Nephron progenitor cell (in vitro differentiated cells): ENCODE measurements at regions not wholly inside any gene's neighbourhood (a gene's known extent, or its start where the extent isn't known, plus 50 kb on each side); places are given as distances from the start of the nearest gene placed in this dataset.

Experiments
- DNase-seq: peaks from one replicate; pipeline ENCODE4 v3.0.0; 2021
- H3K27ac Mint-ChIP-seq: 2 replicates; pipeline ENCODE4 v1.8.0; 2021; ENCODE audit warnings: mild to moderate bottlenecking, moderate library complexity, mixed read lengths
- H3K27me3 Mint-ChIP-seq: 2 replicates; pipeline ENCODE4 v1.8.0; 2021; ENCODE audit warnings: mild to moderate bottlenecking, low read depth, mixed read lengths; ENCODE audit not compliant: poor library complexity
- H3K36me3 Mint-ChIP-seq: 2 replicates; pipeline ENCODE4 v1.8.0; 2021; ENCODE audit warnings: low read depth, mixed read lengths
- H3K4me1 Mint-ChIP-seq: 2 replicates; pipeline ENCODE4 v1.8.0; 2021; ENCODE audit warnings: mixed read lengths
- H3K4me3 Mint-ChIP-seq: 2 replicates; pipeline ENCODE4 v1.8.0; 2021; ENCODE audit warnings: mild to moderate bottlenecking, moderate library complexity, mixed read lengths
- H3K9me3 Mint-ChIP-seq: 2 replicates; pipeline ENCODE4 v1.8.0; 2021; ENCODE audit warnings: mild to moderate bottlenecking, moderate library complexity, mixed read lengths
- TF ChIP-seq, protein P1 (sequence below): fragments of 200-600 bp; sonication (generic); IDR thresholded peaks from 2 replicates; pipeline ENCODE4 v1.5.0; 2021; ENCODE audit warnings: antibody characterized with exemption

DNA sequence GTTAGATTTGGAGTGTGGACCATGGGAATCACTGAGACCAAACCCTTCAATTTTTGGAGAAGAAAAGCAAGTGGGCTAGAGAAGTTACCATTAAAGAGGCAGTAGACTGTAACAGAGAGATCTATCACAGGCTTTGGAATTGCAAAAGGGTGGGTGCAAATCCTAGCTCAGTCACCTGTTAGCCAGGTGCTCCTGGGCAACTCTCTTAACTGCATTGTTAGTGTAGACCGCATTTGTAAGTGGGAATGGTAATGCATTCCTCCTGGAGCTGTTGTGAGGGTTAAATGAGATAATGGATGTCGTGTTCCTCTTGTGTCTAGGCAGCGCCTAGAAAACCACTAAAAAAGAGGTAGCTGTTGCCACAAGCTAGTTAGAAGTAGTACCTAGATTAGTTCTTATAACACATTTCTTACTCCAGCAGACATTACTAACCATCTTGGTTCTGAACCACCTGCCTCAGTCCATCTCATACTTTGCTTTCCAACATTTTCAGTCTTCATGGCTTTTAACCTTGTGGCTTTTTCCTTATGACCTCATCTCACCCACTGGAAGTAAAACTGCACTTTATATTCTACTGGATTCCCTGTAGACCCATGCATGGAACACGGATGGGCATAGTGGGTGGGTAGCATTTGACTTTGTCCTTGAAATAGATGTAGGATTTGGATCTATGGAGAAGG is 153.0 kb downstream of the HIPK3 start:
- H3K4me1 Mint-ChIP-seq, result peaks cover 11% of the 10 kb centered on the region
- no peaks in the 10 kb centered on the region for H3K36me3 Mint-ChIP-seq
- no peak for DNase-seq
- no peak overlapping the region for H3K27ac Mint-ChIP-seq
- no peaks in the 10 kb centered on the region for H3K9me3 Mint-ChIP-seq
- TF ChIP-seq, protein P1, sequence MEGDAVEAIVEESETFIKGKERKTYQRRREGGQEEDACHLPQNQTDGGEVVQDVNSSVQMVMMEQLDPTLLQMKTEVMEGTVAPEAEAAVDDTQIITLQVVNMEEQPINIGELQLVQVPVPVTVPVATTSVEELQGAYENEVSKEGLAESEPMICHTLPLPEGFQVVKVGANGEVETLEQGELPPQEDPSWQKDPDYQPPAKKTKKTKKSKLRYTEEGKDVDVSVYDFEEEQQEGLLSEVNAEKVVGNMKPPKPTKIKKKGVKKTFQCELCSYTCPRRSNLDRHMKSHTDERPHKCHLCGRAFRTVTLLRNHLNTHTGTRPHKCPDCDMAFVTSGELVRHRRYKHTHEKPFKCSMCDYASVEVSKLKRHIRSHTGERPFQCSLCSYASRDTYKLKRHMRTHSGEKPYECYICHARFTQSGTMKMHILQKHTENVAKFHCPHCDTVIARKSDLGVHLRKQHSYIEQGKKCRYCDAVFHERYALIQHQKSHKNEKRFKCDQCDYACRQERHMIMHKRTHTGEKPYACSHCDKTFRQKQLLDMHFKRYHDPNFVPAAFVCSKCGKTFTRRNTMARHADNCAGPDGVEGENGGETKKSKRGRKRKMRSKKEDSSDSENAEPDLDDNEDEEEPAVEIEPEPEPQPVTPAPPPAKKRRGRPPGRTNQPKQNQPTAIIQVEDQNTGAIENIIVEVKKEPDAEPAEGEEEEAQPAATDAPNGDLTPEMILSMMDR, result no peak
- peaks cover 15% of the 10 kb centered on the region for H3K27me3 Mint-ChIP-seq
- H3K4me3 Mint-ChIP-seq, result no peak overlapping the region
